ENCODE measurements at regions not wholly inside any gene's neighbourhood (a gene's known extent, or its start where the extent isn't known, plus 50 kb on each side); places are given as distances from the start of the nearest gene placed in this dataset.

GRCh38 chrX:43003204-43003565 is 225.2 kb upstream of the PPP1R2C start:
- TF ChIP-seq, protein P1, sequence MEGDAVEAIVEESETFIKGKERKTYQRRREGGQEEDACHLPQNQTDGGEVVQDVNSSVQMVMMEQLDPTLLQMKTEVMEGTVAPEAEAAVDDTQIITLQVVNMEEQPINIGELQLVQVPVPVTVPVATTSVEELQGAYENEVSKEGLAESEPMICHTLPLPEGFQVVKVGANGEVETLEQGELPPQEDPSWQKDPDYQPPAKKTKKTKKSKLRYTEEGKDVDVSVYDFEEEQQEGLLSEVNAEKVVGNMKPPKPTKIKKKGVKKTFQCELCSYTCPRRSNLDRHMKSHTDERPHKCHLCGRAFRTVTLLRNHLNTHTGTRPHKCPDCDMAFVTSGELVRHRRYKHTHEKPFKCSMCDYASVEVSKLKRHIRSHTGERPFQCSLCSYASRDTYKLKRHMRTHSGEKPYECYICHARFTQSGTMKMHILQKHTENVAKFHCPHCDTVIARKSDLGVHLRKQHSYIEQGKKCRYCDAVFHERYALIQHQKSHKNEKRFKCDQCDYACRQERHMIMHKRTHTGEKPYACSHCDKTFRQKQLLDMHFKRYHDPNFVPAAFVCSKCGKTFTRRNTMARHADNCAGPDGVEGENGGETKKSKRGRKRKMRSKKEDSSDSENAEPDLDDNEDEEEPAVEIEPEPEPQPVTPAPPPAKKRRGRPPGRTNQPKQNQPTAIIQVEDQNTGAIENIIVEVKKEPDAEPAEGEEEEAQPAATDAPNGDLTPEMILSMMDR (conservative IDR thresholded peaks at IDR 0.05; ENCODE audit: low read length): no peak
- no peak for TF ChIP-seq EZH2phosphoT487 (IDR thresholded peaks at IDR 0.05; ENCODE audit: borderline replicate concordance, low read depth, low read length)
